PC-9 (cell line): ENCODE measurements at regions not wholly inside any gene's neighbourhood (a gene's known extent, or its start where the extent isn't known, plus 50 kb on each side); places are given as distances from the start of the nearest gene placed in this dataset.

Source experiments
- BruUV-seq: library from RNA; stranded (reverse); fragments of 400-500 nt; replicated peaks from 2 replicates; lab custom pipeline; 2021; lab: Mats Ljungman, UMichigan
- CTCF ChIA-PET: fragments of 300-600 bp; sonication (Branson Sonifier 250); formaldehyde crosslinking; loops from one replicate; lab custom pipeline; 2022; ENCODE audit warnings: antibody characterized with exemption; lab: Charles Lee
- POLR2A ChIA-PET: fragments of 300-600 bp; sonication (Branson Sonifier 250); formaldehyde crosslinking; loops from one replicate; lab custom pipeline; 2022; ENCODE audit warnings: antibody characterized with exemption; ENCODE audit not compliant: unreplicated experiment; lab: Charles Lee
- DNase-seq, 2 experiments: peaks; one replicate each; pipeline versions ENCODE4 v3.0.0 to v3.0.0-alpha.2; 2015 to 2022; ENCODE audit warnings: mixed read lengths in 1 of 2
- H2AFZ ChIP-seq: fragments of 200-600 bp; sonication (generic); 2 replicates; pipeline ENCODE4 v1.8.1; 2017; ENCODE audit warnings: antibody characterized with exemption
- H3F3A ChIP-seq: fragments of 200-600 bp; sonication (generic); 2 replicates; pipeline ENCODE4 v1.8.1; 2017; ENCODE audit warnings: antibody characterized with exemption, mild to moderate bottlenecking, low read depth; ENCODE audit not compliant: insufficient read depth
- H3K27ac ChIP-seq: fragments of 200-600 bp; sonication (generic); 2 replicates; pipeline ENCODE4 v1.6.1; 2016; ENCODE audit warnings: mixed run types
- H3K27me3 ChIP-seq: fragments of 200-600 bp; sonication (generic); 2 replicates; pipeline ENCODE4 v1.6.1; 2016; ENCODE audit warnings: low read depth, mixed run types; ENCODE audit not compliant: insufficient read depth
- H3K36me3 ChIP-seq: fragments of 200-600 bp; sonication (generic); 2 replicates; pipeline ENCODE4 v1.6.1; 2016; ENCODE audit warnings: low read depth, mixed run types
- H3K4me1 ChIP-seq: fragments of 200-600 bp; sonication (generic); replicated peaks from 2 replicates; pipeline ENCODE4 v1.6.1; 2016; ENCODE audit warnings: mixed run types; ENCODE audit not compliant: insufficient read depth
- H3K4me2 ChIP-seq: fragments of 200-600 bp; sonication (generic); 2 replicates; pipeline ENCODE4 v1.6.1; 2017; ENCODE audit warnings: mixed run types
- H3K4me3 ChIP-seq: fragments of 200-600 bp; sonication (generic); 2 replicates; pipeline ENCODE4 v1.6.1; 2016; ENCODE audit warnings: mixed run types
- H3K79me2 ChIP-seq: fragments of 200-600 bp; sonication (generic); 2 replicates; pipeline ENCODE4 v1.6.1; 2017; ENCODE audit warnings: low read depth, mixed run types
- H3K9me2 ChIP-seq: fragments of 200-600 bp; sonication (generic); 2 replicates; pipeline ENCODE4 v1.8.1; 2017; ENCODE audit warnings: mild to moderate bottlenecking; ENCODE audit not compliant: insufficient read depth
- H3K9me3 ChIP-seq: fragments of 200-600 bp; sonication (generic); 2 replicates; pipeline ENCODE4 v1.8.1; 2016; ENCODE audit warnings: low read depth; ENCODE audit not compliant: insufficient read depth
- H4K20me1 ChIP-seq: fragments of 200-600 bp; sonication (generic); 2 replicates; pipeline ENCODE4 v1.8.1; 2017; ENCODE audit not compliant: insufficient read depth
- EZH2 ChIP-seq: fragments of 200-600 bp; sonication (generic); IDR thresholded peaks from 2 replicates; pipeline ENCODE4 v1.8.0; 2017; ENCODE audit warnings: antibody characterized with exemption, low read depth
- intact Hi-C: fragments of 100-400 bp; cut with micrococcal nuclease; formaldehyde crosslinking; loops from one replicate; pipeline ENCODE4 v1.10.0; 2022; ENCODE audit not compliant: unreplicated experiment
- TF ChIP-seq, protein P1 (sequence below): fragments of 200-600 bp; sonication (generic); conservative IDR thresholded peaks from 2 replicates; pipeline ENCODE4 v1.6.1; 2017; ENCODE audit warnings: mixed run types, antibody characterized with exemption, mild to moderate bottlenecking, moderate library complexity

DNA sequence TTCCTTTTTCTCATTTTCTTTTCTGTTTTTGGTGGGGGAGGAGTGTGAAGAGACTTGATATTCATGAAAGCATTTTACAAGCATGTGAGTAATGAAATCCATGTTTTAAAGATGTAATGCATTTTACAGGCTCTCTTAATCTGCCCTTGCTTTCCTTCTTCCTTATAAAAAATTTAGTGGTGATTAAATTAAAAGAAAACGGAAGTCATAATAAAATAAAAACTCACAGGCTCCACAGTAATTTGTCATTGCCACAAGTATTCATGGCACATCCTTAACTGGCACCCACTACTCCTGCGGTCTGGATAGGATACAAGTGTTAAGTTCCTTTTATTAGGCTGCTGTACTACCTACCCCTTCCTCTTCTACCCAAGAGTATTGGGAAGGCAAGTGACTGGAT, 241.2 kb downstream of the SLC4A3 start:
- Histone ChIP-seq H3K36me3 (no peaks in the 10 kb centered on the region), H3K27ac (no peak overlapping the region), H3K9me3 (no peaks in the 10 kb centered on the region), H3K9me2 (no peaks in the 10 kb centered on the region; the same call in 1 of the 2 replicates), H2AFZ (no peak overlapping the region), H4K20me1 (no peaks in the 10 kb centered on the region), H3K79me2 (no peaks in the 10 kb centered on the region), H3K4me2 (no peak overlapping the region), H3K4me3 (no peak overlapping the region), H3K4me1 (no peaks in the 10 kb centered on the region), H3K27me3 (no peaks in the 10 kb centered on the region), H3F3A (no peaks in the 10 kb centered on the region)
- intact Hi-C loops: no loop called here
- CTCF ChIA-PET: no interaction called here
- no TSS peak for BruUV-seq
- POLR2A ChIA-PET: no interaction called here
- DNase-seq: no peak
- no peak for TF ChIP-seq EZH2
- TF ChIP-seq, protein P1, sequence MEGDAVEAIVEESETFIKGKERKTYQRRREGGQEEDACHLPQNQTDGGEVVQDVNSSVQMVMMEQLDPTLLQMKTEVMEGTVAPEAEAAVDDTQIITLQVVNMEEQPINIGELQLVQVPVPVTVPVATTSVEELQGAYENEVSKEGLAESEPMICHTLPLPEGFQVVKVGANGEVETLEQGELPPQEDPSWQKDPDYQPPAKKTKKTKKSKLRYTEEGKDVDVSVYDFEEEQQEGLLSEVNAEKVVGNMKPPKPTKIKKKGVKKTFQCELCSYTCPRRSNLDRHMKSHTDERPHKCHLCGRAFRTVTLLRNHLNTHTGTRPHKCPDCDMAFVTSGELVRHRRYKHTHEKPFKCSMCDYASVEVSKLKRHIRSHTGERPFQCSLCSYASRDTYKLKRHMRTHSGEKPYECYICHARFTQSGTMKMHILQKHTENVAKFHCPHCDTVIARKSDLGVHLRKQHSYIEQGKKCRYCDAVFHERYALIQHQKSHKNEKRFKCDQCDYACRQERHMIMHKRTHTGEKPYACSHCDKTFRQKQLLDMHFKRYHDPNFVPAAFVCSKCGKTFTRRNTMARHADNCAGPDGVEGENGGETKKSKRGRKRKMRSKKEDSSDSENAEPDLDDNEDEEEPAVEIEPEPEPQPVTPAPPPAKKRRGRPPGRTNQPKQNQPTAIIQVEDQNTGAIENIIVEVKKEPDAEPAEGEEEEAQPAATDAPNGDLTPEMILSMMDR: no peak

DNA sequence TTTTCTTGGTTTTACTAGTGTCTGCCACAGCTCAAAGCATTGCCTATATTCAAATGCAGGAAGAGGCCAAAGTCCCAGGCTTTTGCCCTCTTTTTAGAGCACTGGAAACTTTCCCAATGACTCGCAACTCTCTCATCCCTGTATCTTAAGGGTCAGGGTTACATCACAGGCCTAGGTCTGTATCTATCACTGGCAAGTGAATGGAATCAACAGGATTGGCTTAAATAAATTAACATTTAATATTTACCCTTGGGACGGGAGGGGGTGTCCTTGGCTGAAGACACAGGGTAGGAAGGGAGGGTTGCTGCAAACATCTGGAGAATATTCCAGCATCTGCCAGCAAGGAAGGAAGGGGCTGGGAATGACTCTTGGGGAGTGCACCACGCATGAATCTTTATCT, 242.6 kb downstream of the SLC4A3 start:
- intact Hi-C loops: no loop called here

DNA sequence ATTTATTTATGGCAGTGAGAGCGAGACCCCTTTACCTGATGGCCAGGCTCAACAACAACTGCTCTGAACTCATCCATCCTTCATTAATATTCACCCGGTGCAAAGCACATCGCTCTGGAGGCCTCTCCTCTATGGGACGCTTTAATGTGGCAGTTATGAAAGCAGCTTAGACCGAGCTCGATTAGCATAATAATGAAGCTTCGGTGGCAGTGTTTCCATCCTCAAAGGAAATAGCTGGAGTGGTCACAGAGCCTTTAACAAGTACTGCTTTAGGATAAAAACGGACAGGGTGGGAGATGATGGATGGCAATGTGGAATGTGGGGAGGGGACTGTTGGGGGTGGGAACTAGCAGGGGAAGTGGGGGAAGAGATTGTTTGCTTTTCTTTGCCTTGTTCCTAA, 243.9 kb downstream of the SLC4A3 start:
- DNase-seq: no peak
- H3K9me3 ChIP-seq: no peaks in the 10 kb centered on the region
- H3K79me2 ChIP-seq: no peaks in the 10 kb centered on the region
- no peaks in the 10 kb centered on the region for H3K27me3 ChIP-seq
- no peaks in the 10 kb centered on the region for H3F3A ChIP-seq
- H2AFZ ChIP-seq: no peak overlapping the region
- CTCF ChIA-PET: interaction anchor here (0.5 kb wide), 1 partner anchor 611 kb away, joined by 5 read pairs; no protein-coding TSS in a partner anchor
- intact Hi-C loops: no loop called here
- POLR2A ChIA-PET: interaction anchor here (0.6 kb wide), 1 partner anchor 10 kb away, joined by 5 read pairs; no protein-coding TSS in a partner anchor
- H3K36me3 ChIP-seq: no peaks in the 10 kb centered on the region
- no peaks in the 10 kb centered on the region for H3K4me1 ChIP-seq
- H3K4me3 ChIP-seq: no peak overlapping the region
- H4K20me1 ChIP-seq: no peaks in the 10 kb centered on the region
- TF ChIP-seq, protein P1: no peak
- no peak for TF ChIP-seq EZH2
- no peak overlapping the region for H3K4me2 ChIP-seq
- H3K27ac ChIP-seq: no peak overlapping the region
- H3K9me2 ChIP-seq: no peaks in the 10 kb centered on the region
- no TSS peak for BruUV-seq

More for the DNA sequence above, 242.6 kb downstream of the SLC4A3 start:
- Histone ChIP-seq H3K4me3 (no peak overlapping the region), H3F3A (no peaks in the 10 kb centered on the region), H3K4me2 (no peak overlapping the region), H3K36me3 (no peaks in the 10 kb centered on the region), H2AFZ (no peak overlapping the region), H3K9me2 (no peaks in the 10 kb centered on the region), H3K79me2 (no peaks in the 10 kb centered on the region), H3K4me1 (no peaks in the 10 kb centered on the region), H4K20me1 (no peaks in the 10 kb centered on the region), H3K9me3 (no peaks in the 10 kb centered on the region), H3K27ac (no peak overlapping the region), H3K27me3 (no peaks in the 10 kb centered on the region)
- DNase-seq: no peak
- POLR2A ChIA-PET: no interaction called here
- BruUV-seq: no TSS peak
- CTCF ChIA-PET: no interaction called here
- no peak for TF ChIP-seq EZH2
- TF ChIP-seq, protein P1: no peak
